T47D (cell line): ENCODE measurements at regions not wholly inside any gene's neighbourhood (a gene's known extent, or its start where the extent isn't known, plus 50 kb on each side); places are given as distances from the start of the nearest gene placed in this dataset.
"Not testable (repeated sequence)": the region's sequence is repeated elsewhere in the genome, so short reads cannot be mapped to it uniquely, and the experiment has no call there.

Source experiments
- DNase-seq, 2 experiments: peaks; one replicate each; pipeline versions ENCODE4 v3.0.0 to v3.0.0-alpha.2; 2011 to 2012; ENCODE audit warnings: low read depth in 1 of 2, low spot score in 1 of 2
- JUND ChIP-seq: IDR thresholded peaks from 2 replicates; pipeline ENCODE4 v1.6.1; 2012; ENCODE audit warnings: low read depth
- in situ Hi-C: cut with HindIII; loops from 2 replicates; pipeline ENCODE4 v1.10.0; 2016; ENCODE audit warnings: low sequenced_read_pairs, low pct_unique_long_range_greater_than_20kb

DNA sequence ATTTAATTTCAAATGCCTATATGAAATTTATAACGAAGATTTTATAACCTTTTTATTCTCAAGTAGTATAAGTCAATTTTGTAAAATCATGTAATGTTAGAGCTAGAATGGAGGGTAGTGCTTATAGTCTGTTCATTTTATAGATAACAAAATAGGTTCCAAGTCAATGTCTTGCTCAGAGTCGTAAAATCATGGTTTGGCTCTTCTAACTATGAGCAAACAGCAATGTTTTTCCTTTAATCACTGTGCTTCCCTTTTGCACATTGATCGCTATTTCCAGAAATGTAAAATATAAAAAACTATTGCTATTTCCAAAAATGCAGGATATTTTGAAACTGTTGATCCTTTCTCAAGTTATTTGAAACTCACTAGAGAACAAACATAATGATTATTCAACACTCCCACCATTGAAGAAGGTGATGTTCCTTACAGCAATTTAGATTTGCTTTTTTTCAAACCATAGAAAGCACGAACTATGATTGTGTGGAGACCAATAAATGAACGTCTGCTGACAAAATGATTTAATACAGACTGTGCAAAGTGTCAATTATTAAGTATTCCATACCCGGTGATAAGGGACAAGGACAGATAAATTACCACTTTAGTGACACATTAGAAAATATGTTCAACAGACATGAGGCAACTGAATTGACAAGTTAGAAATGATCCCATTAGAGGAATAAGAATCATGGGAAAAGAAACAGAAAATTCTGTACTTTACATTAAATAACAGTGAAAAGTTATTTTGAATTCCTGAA is 412.1 kb upstream of the TECRL start:
- in situ Hi-C loops, result no loop called here
- DNase-seq, result no peak
- no peak for TF ChIP-seq JUND

DNA sequence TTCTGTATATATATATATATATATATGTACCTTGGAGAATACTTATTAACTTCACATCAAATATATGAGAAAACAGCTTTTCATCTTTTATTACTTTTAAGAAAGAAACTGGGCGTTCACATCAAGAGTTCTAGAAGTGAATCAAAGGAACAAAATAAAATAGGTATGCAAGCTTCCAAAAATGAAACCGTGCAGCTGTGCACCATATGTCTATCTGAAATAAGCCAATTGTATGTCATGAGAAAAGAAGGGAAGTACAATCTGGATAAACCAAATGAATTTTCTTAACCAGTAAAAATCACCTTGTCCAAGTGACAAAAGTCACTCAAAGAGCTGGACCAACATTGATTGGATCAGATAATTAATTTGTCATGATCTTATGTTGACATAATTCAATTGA is 405.4 kb upstream of the TECRL start:
- TF ChIP-seq JUND, result no peak
- no peak for DNase-seq
- in situ Hi-C loops, result no loop called here

DNA sequence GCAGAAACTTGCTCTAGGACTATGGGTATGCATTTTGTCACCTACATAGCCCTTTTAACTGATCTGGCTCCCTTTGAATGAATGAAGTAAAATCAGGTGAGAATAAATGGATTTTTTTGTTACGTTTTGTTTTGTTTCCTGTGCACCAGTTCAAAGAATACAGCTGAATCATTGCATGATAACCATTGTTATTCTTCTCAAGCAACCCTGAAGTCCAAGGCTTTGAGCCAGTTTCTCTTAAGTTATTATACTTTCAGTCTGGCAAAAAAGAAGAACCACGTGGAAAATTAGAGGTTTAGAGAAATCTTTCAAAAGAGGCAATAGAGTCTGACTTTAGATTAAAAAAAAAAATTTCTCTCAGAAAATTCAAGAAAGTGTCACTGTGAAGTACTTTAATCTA is 398.6 kb upstream of the TECRL start:
- no peak for DNase-seq
- TF ChIP-seq JUND, result no peak
- in situ Hi-C loops, result no loop called here

DNA sequence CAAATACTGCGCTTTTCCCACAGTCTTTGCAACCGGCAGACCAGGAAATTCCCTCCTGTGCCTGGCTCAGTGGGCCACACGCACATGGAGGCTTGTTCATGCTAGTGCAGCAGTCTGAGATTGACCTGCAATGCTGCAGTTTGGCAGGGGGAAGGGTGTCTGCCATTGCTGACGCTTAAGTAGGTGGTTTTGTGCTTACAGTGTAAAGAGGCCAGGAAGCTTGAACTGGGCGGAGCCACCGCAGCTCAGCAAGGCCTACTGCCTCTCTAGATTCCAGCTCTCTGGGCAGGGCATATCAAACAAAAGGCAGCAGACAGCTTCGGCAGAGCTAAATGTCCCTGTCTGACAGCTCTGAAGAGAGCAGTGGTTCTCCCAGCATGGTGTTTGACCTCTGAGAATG is 390.5 kb upstream of the TECRL start:
- in situ Hi-C loops, result no loop called here
- no peak for TF ChIP-seq JUND
- no peak for DNase-seq

DNA sequence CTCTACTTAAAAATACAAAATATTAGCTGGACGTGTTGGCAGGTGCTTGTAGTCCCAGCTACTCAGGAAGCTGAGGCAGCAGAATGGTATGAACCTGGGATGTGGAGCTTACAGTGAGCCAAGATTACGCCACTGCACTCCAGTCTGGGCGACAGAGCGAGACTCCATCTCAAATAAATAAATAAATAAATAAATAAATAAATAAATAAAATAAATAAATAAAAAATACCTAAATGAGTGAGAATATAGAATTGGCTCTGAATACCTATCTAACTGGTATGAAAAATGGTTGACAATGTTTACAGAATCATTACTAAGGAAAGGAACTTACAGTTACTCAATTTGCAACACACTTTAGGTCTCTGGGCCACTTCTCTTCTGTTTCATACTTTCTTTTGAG is 389.6 kb upstream of the TECRL start:
- in situ Hi-C loops, DNase-seq: not testable (repeated sequence)

DNA sequence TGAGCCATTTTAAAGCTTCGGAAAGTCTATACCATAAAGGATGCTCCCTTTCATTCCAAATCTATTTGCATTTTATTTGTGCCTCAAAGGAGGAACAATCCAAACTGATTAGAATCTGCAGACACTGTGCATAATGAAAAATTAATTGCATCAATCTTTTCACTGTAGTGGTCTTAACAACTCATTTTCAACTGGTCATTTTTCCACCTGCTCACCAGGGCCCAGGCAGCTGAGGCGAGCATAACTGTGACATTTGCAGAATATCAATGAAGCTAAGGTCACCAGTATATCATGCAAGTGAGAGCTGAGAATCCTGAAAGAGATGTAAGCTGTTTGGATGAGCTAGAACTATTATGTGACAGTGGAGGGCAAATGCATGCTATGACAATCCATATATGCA is 387.3 kb upstream of the TECRL start:
- in situ Hi-C loops, result no loop called here
- TF ChIP-seq JUND, result no peak

DNA sequence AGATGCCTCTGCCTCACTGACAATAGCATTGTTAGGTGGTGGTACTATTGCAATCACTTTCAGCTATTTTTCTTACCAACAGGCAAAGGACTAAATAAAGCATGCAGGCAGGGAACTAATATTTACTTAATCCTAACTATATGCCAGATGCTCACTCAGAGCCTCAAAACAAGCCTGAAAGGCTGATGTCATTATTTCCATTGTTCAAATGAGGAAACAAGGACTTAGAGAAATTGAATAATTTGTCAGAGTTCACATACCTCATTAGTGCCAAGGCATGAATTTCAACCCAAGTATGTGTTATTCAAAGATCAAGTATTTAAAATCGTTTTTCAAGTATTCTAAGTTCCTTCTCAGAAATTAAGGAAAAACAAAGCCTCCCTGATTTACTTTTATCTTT is 374.9 kb upstream of the TECRL start:
- TF ChIP-seq JUND, result no peak
- DNase-seq, result no peak
- in situ Hi-C loops, result no loop called here

More for the DNA sequence above, 387.3 kb upstream of the TECRL start:
- DNase-seq, result no peak

DNA sequence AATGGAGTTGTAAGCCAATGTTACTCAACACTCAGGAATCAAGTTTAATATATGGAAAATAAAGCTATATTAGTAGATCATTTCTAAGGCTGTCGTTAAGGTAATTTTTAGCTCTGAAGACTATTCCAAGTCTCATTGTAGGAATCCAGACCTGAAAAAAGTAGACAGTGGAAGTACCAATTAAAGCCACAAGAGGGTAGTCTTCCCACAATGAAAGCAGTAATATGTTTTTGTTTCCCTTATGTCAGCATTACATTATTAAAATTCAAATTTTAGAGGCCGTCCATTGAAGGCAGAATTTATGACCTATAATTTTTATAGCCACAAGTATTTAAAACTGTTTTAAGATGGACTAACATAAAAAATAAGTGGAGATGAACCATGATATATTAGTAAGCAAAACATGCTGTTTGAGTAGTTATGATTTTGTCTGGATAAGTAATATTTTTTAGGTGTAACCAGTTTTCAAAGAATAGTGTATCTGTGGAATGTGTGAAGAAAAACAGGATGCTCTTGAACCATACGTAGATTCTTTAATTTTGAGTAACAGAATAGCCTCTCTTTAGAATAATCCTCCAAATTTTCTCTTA is 372.6 kb upstream of the TECRL start:
- no peak for TF ChIP-seq JUND
- DNase-seq, result peak in 1 of 2 experiments; percentile 54
- in situ Hi-C loops, result no loop called here

DNA sequence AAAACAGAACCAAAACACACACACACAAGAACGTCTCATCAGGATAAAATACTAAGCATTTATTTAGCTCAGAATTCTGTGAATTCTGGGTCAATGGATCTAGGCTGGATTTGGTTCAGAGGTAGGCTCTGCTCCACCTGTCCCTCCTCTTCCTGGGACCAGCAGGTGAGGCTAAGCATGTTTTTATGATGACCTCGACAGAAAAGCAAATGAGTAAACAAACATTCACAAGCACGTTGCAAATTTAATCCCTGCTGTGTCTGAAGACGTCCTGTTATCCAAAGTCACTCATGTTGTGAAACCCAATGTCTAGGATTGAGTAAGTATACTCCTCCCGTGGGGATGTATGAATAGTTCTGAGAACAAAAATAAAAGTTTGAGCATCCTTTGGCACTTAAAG is 371.4 kb upstream of the TECRL start:
- no peak for DNase-seq
- in situ Hi-C loops, result no loop called here
- no peak for TF ChIP-seq JUND

DNA sequence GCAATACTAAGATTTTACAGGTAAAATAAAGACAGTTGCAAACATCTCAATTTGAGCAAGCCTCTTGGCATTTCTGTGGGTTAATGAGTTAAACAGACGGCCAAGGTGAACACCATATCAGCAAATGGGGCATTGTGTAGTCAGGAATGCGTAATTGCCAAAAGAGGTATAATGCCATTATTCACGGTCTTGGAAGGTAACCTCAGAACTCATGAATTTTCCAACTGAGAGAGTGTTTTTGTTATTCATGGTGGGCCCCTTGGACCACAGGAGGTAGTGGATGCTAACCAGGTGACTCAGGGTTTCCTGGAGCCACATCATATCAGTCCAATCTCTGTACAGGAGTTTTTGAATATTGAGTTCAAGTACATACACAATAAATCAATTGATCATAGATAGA is 368.0 kb upstream of the TECRL start:
- TF ChIP-seq JUND, result no peak
- DNase-seq, result no peak
- in situ Hi-C loops, result no loop called here

DNA sequence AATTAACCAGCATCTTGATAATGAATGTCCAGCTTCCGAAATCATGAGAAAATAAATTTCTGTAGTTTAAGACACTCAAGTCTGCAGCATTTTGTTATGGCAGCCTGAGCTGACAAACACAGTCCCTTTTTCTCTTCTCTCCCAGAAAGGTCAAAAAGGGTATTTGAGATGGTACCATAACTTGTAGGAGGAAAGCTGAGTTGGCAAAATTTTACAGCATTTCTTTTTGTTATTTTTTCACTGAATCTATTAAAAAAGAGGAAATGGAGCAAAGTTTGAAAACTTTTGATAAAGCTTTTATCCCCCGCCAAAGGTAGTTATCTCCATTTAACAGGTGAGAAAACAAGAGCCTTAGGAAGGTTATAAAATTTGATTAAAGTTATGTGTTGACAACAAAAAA is 367.6 kb upstream of the TECRL start:
- TF ChIP-seq JUND, result no peak
- DNase-seq, result no peak
- in situ Hi-C loops, result no loop called here

DNA sequence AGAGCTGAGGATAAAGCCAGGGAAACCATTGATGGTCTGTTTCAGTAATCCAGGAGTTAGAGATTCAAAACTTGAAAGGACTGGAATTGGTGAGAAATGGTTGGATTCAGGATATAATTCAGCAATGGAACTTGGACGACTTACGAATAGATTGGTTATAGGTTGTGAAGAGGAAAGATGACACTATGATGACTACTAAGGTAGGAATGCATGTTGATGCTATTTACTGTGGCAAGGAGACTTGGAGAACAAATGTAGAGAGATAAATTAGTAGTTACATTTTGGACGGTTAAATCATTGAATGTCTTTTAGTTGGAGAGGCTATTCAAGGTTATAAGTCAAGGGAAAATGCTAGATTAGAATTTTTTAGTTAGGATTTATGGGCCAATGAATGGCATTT is 365.4 kb upstream of the TECRL start:
- DNase-seq, result no peak
- in situ Hi-C loops, result no loop called here
- TF ChIP-seq JUND, result no peak

DNA sequence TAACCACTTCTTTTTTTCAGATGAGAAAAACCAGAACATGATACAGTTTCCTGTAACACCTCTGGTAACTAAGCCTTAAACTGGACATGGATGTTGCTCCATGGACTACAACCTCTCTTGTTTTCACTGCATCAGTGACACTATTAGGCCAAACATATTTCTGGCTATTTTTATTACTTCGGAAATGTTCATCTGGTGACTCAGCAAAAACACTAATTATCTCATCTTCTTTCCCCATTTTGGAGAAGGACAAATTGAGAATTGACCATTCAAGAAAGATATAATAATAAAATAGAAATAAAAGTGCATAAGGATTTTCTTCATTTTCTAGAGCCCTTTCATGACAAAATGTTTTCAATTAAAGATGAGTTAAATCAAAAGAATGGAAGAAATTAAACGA is 361.9 kb upstream of the TECRL start:
- DNase-seq, result no peak
- in situ Hi-C loops, result no loop called here
- TF ChIP-seq JUND, result no peak

DNA sequence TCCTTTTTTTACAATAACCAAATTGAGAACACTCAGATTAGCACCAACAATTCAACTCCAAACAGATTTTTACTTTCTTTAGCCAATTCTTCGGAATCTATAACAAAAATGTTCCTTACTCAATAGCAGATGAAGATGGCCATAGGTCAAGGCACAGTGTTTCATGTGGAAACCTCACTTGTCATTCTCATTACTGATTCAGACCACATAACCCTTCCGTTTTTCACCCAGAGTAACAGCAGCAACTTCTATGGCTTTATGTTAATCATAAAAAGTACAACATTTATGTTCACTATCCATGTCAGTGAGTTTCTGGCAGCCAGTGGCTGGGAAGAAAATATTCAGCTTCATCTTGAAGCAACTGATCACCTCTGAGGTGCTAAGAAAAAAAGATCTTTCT is 358.3 kb upstream of the TECRL start:
- TF ChIP-seq JUND, result no peak
- in situ Hi-C loops, result no loop called here
- no peak for DNase-seq
